ENCODE measurements at regions not wholly inside any gene's neighbourhood (a gene's known extent, or its start where the extent isn't known, plus 50 kb on each side); places are given as distances from the start of the nearest gene placed in this dataset.

DNA sequence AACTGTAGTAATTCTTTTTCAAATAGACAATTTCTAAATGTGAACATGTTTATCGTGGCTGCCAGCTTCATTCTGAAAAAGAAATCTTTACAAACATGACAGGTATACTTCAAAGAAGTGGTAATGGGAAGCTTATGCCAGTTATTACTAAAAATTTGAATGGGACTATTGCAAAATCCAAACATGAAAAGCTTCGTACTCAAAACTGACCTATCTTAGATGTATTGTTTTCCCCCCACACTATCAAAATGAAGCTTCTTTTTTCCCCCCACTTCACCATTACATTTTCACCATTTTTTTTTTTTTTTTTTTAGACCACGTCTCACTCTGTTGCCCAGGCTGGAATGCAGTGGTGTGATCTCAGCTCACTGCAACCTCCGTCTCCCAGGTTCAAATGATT, 50.4 kb upstream of the SERTAD2 start:
- TF ChIP-seq POLR2A (IDR thresholded peaks at IDR 0.05; ENCODE audit: control extremely low read depth in 1 of 2, low read depth in 2 of 2, low read length in 2 of 2): no peak
- TF ChIP-seq, protein P1, sequence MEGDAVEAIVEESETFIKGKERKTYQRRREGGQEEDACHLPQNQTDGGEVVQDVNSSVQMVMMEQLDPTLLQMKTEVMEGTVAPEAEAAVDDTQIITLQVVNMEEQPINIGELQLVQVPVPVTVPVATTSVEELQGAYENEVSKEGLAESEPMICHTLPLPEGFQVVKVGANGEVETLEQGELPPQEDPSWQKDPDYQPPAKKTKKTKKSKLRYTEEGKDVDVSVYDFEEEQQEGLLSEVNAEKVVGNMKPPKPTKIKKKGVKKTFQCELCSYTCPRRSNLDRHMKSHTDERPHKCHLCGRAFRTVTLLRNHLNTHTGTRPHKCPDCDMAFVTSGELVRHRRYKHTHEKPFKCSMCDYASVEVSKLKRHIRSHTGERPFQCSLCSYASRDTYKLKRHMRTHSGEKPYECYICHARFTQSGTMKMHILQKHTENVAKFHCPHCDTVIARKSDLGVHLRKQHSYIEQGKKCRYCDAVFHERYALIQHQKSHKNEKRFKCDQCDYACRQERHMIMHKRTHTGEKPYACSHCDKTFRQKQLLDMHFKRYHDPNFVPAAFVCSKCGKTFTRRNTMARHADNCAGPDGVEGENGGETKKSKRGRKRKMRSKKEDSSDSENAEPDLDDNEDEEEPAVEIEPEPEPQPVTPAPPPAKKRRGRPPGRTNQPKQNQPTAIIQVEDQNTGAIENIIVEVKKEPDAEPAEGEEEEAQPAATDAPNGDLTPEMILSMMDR (IDR thresholded peaks at IDR 0.05; ENCODE audit: control extremely low read depth in 1 of 3, insufficient read depth in 1 of 3, low read depth in 1 of 3, low read length in 3 of 3): no peak
- no peak for TF ChIP-seq FOSL1 (IDR thresholded peaks at IDR 0.05; ENCODE audit: insufficient read depth, low read depth, low read length)
- no peak for TF ChIP-seq EP300 (IDR thresholded peaks at IDR 0.05; ENCODE audit: borderline replicate concordance in 1 of 2, low read depth in 2 of 2, low read length in 2 of 2)
- TF ChIP-seq ZNF274 (IDR thresholded peaks at IDR 0.05; ENCODE audit: borderline replicate concordance, extremely low read depth, low read length): no peak
- no peak for TF ChIP-seq EZH2 (IDR thresholded peaks at IDR 0.05; ENCODE audit: low read depth, low read length, severe bottlenecking)
- TF ChIP-seq SP1 (IDR thresholded peaks at IDR 0.05; ENCODE audit: low read depth, low read length): no peak
- no peak for TF ChIP-seq RFX5 (IDR thresholded peaks at IDR 0.05; ENCODE audit: borderline replicate concordance, low read depth, low read length)
- TF ChIP-seq, protein P2, sequence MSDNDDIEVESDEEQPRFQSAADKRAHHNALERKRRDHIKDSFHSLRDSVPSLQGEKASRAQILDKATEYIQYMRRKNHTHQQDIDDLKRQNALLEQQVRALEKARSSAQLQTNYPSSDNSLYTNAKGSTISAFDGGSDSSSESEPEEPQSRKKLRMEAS (IDR thresholded peaks at IDR 0.05): no peak
- no peak for TF ChIP-seq SUZ12 (IDR thresholded peaks at IDR 0.05; ENCODE audit: low read length)
- TF ChIP-seq JUND (IDR thresholded peaks at IDR 0.05; ENCODE audit: low read length): no peak

Data from H1 (cell line).